ENCODE measurements at regions not wholly inside any gene's neighbourhood (a gene's known extent, or its start where the extent isn't known, plus 50 kb on each side); places are given as distances from the start of the nearest gene placed in this dataset.

GRCh38 chr9:107784235-107784958 is 294.8 kb upstream of the KLF4 start:
- no peaks in the 10 kb centered on the region for H3K79me2 ChIP-seq (ENCODE audit: control insufficient read depth, insufficient read depth, low read length)
- no peak overlapping the region for H3K27ac ChIP-seq (ENCODE audit: low read length in 2 of 2)
- intact Hi-C loops (cut with micrococcal nuclease), result no loop called here
- no peak overlapping the region for H3K9ac ChIP-seq (ENCODE audit: low read length)
- POLR2A ChIA-PET, result no interaction called here
- Mint-ChIP-seq H3K9me3 (ENCODE audit: insufficient read depth) (no peaks in the 10 kb centered on the region), H3K27ac (no peak overlapping the region), H3K27me3 (no peaks in the 10 kb centered on the region), H3K4me3 (no peak overlapping the region), H3K4me1 (no peaks in the 10 kb centered on the region)
- ATAC-seq (ENCODE audit: low read depth) (no peak), DNase-seq (no peak)
- no peaks in the 10 kb centered on the region for H4K20me1 ChIP-seq (ENCODE audit: control insufficient read depth, insufficient read depth, low read length, poor library complexity, severe bottlenecking)
- no peaks in the 10 kb centered on the region for H3K36me3 ChIP-seq (replicated peaks in 1 of 2; ENCODE audit: control extremely low read depth in 1 of 2, control insufficient read depth in 1 of 2, extremely low read depth in 1 of 2, insufficient read depth in 2 of 2, low read length in 1 of 2)
- H3K27me3 ChIP-seq (replicated peaks in 1 of 4; ENCODE audit: control extremely low read depth in 1 of 4, control insufficient read depth in 3 of 4, insufficient read depth in 4 of 4, low read length in 3 of 4), result no peaks in the 10 kb centered on the region
- no peaks in the 10 kb centered on the region for H3K9me3 ChIP-seq (ENCODE audit: control extremely low read depth in 1 of 3, control insufficient read depth in 2 of 3, insufficient read depth in 1 of 3, low read length in 2 of 3)
- H2AFZ ChIP-seq (ENCODE audit: insufficient read depth, low read depth, low read length, poor library complexity, severe bottlenecking), result no peak overlapping the region
- no peaks in the 10 kb centered on the region for H3K4me1 ChIP-seq (ENCODE audit: control insufficient read depth in 2 of 2, insufficient read depth in 2 of 2, low read length in 2 of 2)
- no peak for TF ChIP-seq EZH2 (IDR thresholded peaks at IDR 0.05; ENCODE audit: borderline replicate concordance, insufficient read depth, low read depth, low read length, poor library complexity, severe bottlenecking)
- no peak for TF ChIP-seq CTCF (IDR thresholded peaks at IDR 0.05)
- CTCF ChIA-PET, result no interaction called here
- H3K4me2 ChIP-seq (replicated peaks; ENCODE audit: low read depth, low read length, poor library complexity, severe bottlenecking), result no peak overlapping the region
- H3K4me3 ChIP-seq (ENCODE audit: control extremely low read depth in 1 of 5, extremely low read depth in 1 of 5, insufficient read depth in 1 of 5, low read depth in 2 of 5, low read length in 4 of 5), result no peak overlapping the region
- WGBS (ENCODE audit: insufficient coverage), result 65% methylated on average over 8 of the region's 12 CpGs

- H3K36me3 ChIP-seq (replicated peaks in 1 of 2; ENCODE audit: control extremely low read depth in 1 of 2, control insufficient read depth in 1 of 2, extremely low read depth in 1 of 2, insufficient read depth in 2 of 2, low read length in 1 of 2), result no peaks in the 10 kb centered on the region
- Mint-ChIP-seq H3K27ac (no peak overlapping the region), H3K4me3 (no peak overlapping the region), H3K27me3 (no peaks in the 10 kb centered on the region), H3K9me3 (ENCODE audit: insufficient read depth) (no peaks in the 10 kb centered on the region), H3K4me1 (no peaks in the 10 kb centered on the region)
- 0% methylated on average over 1 of the region's 4 CpGs for WGBS (ENCODE audit: insufficient coverage)
- no peaks in the 10 kb centered on the region for H3K27me3 ChIP-seq (replicated peaks in 1 of 4; ENCODE audit: control extremely low read depth in 1 of 4, control insufficient read depth in 3 of 4, insufficient read depth in 4 of 4, low read length in 3 of 4)
- H3K4me3 ChIP-seq (ENCODE audit: control extremely low read depth in 1 of 5, extremely low read depth in 1 of 5, insufficient read depth in 1 of 5, low read depth in 2 of 5, low read length in 4 of 5), result no peak overlapping the region
- ChIA-PET CTCF (no interaction called here), POLR2A (no interaction called here)
- intact Hi-C loops (cut with micrococcal nuclease), result no loop called here
- no peak overlapping the region for H3K9ac ChIP-seq (ENCODE audit: low read length)
- no peak for TF ChIP-seq EZH2 (IDR thresholded peaks at IDR 0.05; ENCODE audit: borderline replicate concordance, insufficient read depth, low read depth, low read length, poor library complexity, severe bottlenecking)
- no peak for TF ChIP-seq CTCF (IDR thresholded peaks at IDR 0.05)
- H3K9me3 ChIP-seq (ENCODE audit: control extremely low read depth in 1 of 3, control insufficient read depth in 2 of 3, insufficient read depth in 1 of 3, low read length in 2 of 3), result no peaks in the 10 kb centered on the region
- no peak for ATAC-seq (ENCODE audit: low read depth)
- no peak overlapping the region for H2AFZ ChIP-seq (ENCODE audit: insufficient read depth, low read depth, low read length, poor library complexity, severe bottlenecking)
- no peak for DNase-seq
- no peaks in the 10 kb centered on the region for H4K20me1 ChIP-seq (ENCODE audit: control insufficient read depth, insufficient read depth, low read length, poor library complexity, severe bottlenecking)
- no peaks in the 10 kb centered on the region for H3K79me2 ChIP-seq (ENCODE audit: control insufficient read depth, insufficient read depth, low read length)
- no peak overlapping the region for H3K4me2 ChIP-seq (replicated peaks; ENCODE audit: low read depth, low read length, poor library complexity, severe bottlenecking)
- no peaks in the 10 kb centered on the region for H3K4me1 ChIP-seq (ENCODE audit: control insufficient read depth in 2 of 2, insufficient read depth in 2 of 2, low read length in 2 of 2)
- no peak overlapping the region for H3K27ac ChIP-seq (ENCODE audit: low read length in 2 of 2)
Observed at GRCh38 chr9:107782789-107783188, 293.2 kb upstream of the KLF4 start.

All from B cell (primary cell).